DMS 273 (cell line): ENCODE measurements at regions not wholly inside any gene's neighbourhood (a gene's known extent, or its start where the extent isn't known, plus 50 kb on each side); places are given as distances from the start of the nearest gene placed in this dataset.
"Not testable (repeated sequence)": the region's sequence is repeated elsewhere in the genome, so short reads cannot be mapped to it uniquely, and the experiment has no call there.

ENCODE experiments used
- DNase-seq: peaks from one replicate; lab custom pipeline; 2025; ENCODE audit not compliant: unreplicated experiment; lab: John Stamatoyannopoulos, UW

- no peak for DNase-seq
Measured at GRCh38 chr2:228599781-228600180, 418.3 kb upstream of the SPHKAP start.

- no peak for DNase-seq
Measured at GRCh38 chr2:228599297-228599696, 417.8 kb upstream of the SPHKAP start.

GRCh38 chr2:228597032-228597431 lies 415.5 kb upstream of the SPHKAP start:
- DNase-seq = no peak

GRCh38 chr2:228594012-228594411 lies 412.5 kb upstream of the SPHKAP start:
- DNase-seq = no peak

GRCh38 chr2:228592925-228593324 lies 411.4 kb upstream of the SPHKAP start:
- no peak for DNase-seq

- DNase-seq = no peak
Measured at GRCh38 chr2:228590681-228591080, 409.2 kb upstream of the SPHKAP start.

- no peak for DNase-seq
Measured at GRCh38 chr2:228589115-228589514, 407.6 kb upstream of the SPHKAP start.

GRCh38 chr2:228581731-228582130 lies 400.2 kb upstream of the SPHKAP start:
- DNase-seq = no peak

- DNase-seq = no peak
Measured at GRCh38 chr2:228575897-228576296, 394.4 kb upstream of the SPHKAP start.

- DNase-seq = not testable (repeated sequence)
Measured at GRCh38 chr2:228568275-228568674, 386.8 kb upstream of the SPHKAP start.

GRCh38 chr2:228561816-228562215 lies 380.3 kb upstream of the SPHKAP start:
- no peak for DNase-seq

GRCh38 chr2:228559774-228560415 lies 378.4 kb upstream of the SPHKAP start:
- DNase-seq = no peak

GRCh38 chr2:228556717-228557116 lies 375.2 kb upstream of the SPHKAP start:
- DNase-seq = no peak

- no peak for DNase-seq
Measured at GRCh38 chr2:228549441-228550007, 368.0 kb upstream of the SPHKAP start.

GRCh38 chr2:228548230-228548629 lies 366.7 kb upstream of the SPHKAP start:
- no peak for DNase-seq

GRCh38 chr2:228545748-228546145 lies 364.3 kb upstream of the SPHKAP start:
- no peak for DNase-seq

GRCh38 chr2:228545041-228545747 lies 363.7 kb upstream of the SPHKAP start:
- no peak for DNase-seq

- DNase-seq = no peak
Measured at GRCh38 chr2:228543117-228543516, 361.6 kb upstream of the SPHKAP start.

- no peak for DNase-seq
Measured at GRCh38 chr2:228542277-228542676, 360.8 kb upstream of the SPHKAP start.

- no peak for DNase-seq
Measured at GRCh38 chr2:228541789-228542188, 360.3 kb upstream of the SPHKAP start.

- DNase-seq = no peak
Measured at GRCh38 chr2:228540976-228541375, 359.5 kb upstream of the SPHKAP start.

- peak; percentile 38 for DNase-seq
Measured at GRCh38 chr2:228535396-228535795, 353.9 kb upstream of the SPHKAP start.
